Natural killer cell (primary cell): ENCODE measurements at regions not wholly inside any gene's neighbourhood (a gene's known extent, or its start where the extent isn't known, plus 50 kb on each side); places are given as distances from the start of the nearest gene placed in this dataset.

ENCODE experiments used
- ATAC-seq, 3 donors: fragments of 150-1000 bp in 2 of 3; fragments of 200-7000 bp in 1 of 3; cut with Tn5 transposase; 1 replicate in 1 of 3; 2 replicates in 2 of 3; pipeline ENCODE4 v1.10.0; 2021; ENCODE audit warnings: mild to moderate bottlenecking in 2 of 3, moderate library complexity in 2 of 3
- DNase-seq, 2 donors: peaks; one replicate each; pipeline versions ENCODE4 v3.0.0 to v3.0.0-alpha.2; 2013 to 2021; ENCODE audit warnings: mixed read lengths in 1 of 2
- H3K27ac ChIP-seq: one replicate; pipeline ENCODE4 v1.5.1; 2013; ENCODE audit warnings: mild to moderate bottlenecking, low read length
- H3K27me3 ChIP-seq: one replicate; pipeline ENCODE4 v1.6.1; 2013; ENCODE audit warnings: low read length; ENCODE audit not compliant: control insufficient read depth, insufficient read depth
- H3K36me3 ChIP-seq: one replicate; pipeline ENCODE4 v1.6.1; 2013; ENCODE audit warnings: low read length; ENCODE audit not compliant: control insufficient read depth, insufficient read depth
- H3K4me1 ChIP-seq: one replicate; pipeline ENCODE4 v1.6.1; 2013; ENCODE audit warnings: low read length; ENCODE audit not compliant: control insufficient read depth, insufficient read depth
- H3K4me3 ChIP-seq: one replicate; pipeline ENCODE4 v1.5.1; 2013; ENCODE audit warnings: low read length
- H3K9me3 ChIP-seq: one replicate; pipeline ENCODE4 v1.6.1; 2013; ENCODE audit warnings: low read length; ENCODE audit not compliant: control insufficient read depth, insufficient read depth
- H3K27ac Mint-ChIP-seq, 2 donors: one replicate each; pipeline ENCODE4 v1.8.0; 2022; ENCODE audit warnings: mild to moderate bottlenecking in 2 of 2, mixed read lengths in 2 of 2, moderate library complexity in 1 of 2
- H3K27me3 Mint-ChIP-seq, 2 donors: one replicate each; pipeline ENCODE4 v1.8.0; 2022; ENCODE audit warnings: low read depth in 2 of 2, mixed read lengths in 2 of 2
- H3K36me3 Mint-ChIP-seq: one replicate; pipeline ENCODE4 v1.8.0; 2022; ENCODE audit warnings: mixed read lengths
- H3K4me1 Mint-ChIP-seq, 2 donors: one replicate each; pipeline ENCODE4 v1.8.0; 2022; ENCODE audit warnings: mixed read lengths in 2 of 2
- H3K4me3 Mint-ChIP-seq: one replicate; pipeline ENCODE4 v1.8.0; 2022; ENCODE audit warnings: mild to moderate bottlenecking, moderate library complexity, mixed read lengths
- H3K9me3 Mint-ChIP-seq, 2 donors: one replicate each; pipeline ENCODE4 v1.8.0; 2022; ENCODE audit warnings: mixed read lengths in 2 of 2
- WGBS: methylation state at CpG from one replicate; pipeline ENCODE4 v1.1.7; 2013; ENCODE audit warnings: missing lambda C conversion rate; ENCODE audit not compliant: insufficient coverage; 5-methylcytosine and 5-hydroxymethylcytosine counted together
- intact Hi-C: fragments of 100-400 bp; cut with micrococcal nuclease; formaldehyde crosslinking; loops from one replicate; pipeline ENCODE4 v1.14.2; 2022
- TF ChIP-seq, protein P1 (sequence below): fragments of 200-600 bp; IDR thresholded peaks from one replicate; pipeline ENCODE4 v1.8.0; 2022; ENCODE audit warnings: antibody characterized with exemption

DNA sequence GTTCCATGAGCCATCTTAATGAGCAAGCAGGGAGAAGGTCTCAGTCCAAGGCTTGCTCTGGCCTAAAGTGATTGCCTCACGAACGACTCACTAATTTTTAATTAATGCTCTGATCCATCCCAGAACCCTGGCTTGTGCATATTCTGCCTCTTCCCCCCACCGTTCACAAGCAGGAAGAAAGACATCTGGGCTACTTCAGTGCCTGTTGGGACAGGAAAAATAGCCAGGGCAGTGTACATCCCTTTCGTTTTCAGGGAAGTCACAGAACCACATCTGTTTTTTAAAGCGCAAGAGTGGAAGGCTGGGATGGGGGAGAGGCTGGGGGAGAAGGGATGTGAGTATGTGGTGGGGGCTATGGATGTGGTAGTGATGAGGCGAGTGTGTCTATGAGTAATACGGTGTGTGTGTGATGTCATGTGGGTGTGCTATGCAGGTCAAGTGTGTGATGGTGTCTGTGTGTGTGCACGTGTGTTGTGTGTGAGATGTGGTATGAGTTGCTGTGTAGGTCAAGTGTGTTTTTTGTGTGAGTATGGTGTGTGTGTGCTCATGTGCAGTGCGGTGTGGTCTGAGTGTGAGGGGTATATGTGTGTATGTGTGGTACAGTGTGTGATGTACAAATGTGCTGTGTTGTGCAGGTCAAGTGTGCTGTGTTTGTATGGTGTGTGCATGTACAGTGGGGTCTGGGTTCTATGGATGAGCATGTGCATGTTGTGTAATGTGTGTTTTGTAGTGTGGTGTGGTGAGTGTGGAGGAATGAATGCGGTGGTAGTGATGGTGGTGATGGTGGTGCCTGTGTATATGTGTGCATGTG is 64.9 kb upstream of the SYT6 start:
- Mint-ChIP-seq H3K36me3 (no peaks in the 10 kb centered on the region), H3K27ac (peak overlapping the region in 1 of 2 donors; percentile 60), H3K4me3 (peak overlapping the region; percentile 26), H3K9me3 (no peaks in the 10 kb centered on the region), H3K4me1 (peaks cover 7 to 9% of the 10 kb centered on the region in 2 donors), H3K27me3 (no peaks in the 10 kb centered on the region)
- TF ChIP-seq, protein P1, sequence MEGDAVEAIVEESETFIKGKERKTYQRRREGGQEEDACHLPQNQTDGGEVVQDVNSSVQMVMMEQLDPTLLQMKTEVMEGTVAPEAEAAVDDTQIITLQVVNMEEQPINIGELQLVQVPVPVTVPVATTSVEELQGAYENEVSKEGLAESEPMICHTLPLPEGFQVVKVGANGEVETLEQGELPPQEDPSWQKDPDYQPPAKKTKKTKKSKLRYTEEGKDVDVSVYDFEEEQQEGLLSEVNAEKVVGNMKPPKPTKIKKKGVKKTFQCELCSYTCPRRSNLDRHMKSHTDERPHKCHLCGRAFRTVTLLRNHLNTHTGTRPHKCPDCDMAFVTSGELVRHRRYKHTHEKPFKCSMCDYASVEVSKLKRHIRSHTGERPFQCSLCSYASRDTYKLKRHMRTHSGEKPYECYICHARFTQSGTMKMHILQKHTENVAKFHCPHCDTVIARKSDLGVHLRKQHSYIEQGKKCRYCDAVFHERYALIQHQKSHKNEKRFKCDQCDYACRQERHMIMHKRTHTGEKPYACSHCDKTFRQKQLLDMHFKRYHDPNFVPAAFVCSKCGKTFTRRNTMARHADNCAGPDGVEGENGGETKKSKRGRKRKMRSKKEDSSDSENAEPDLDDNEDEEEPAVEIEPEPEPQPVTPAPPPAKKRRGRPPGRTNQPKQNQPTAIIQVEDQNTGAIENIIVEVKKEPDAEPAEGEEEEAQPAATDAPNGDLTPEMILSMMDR: no peak
- DNase-seq (no peak), ATAC-seq (peak; percentile 21 to 68 (median 50))
- H3K4me1 ChIP-seq: peaks cover 3% of the 10 kb centered on the region
- no peaks in the 10 kb centered on the region for H3K9me3 ChIP-seq
- H3K27ac ChIP-seq: no peak overlapping the region
- 78% methylated on average over 10 of the region's 10 CpGs for WGBS
- H3K4me3 ChIP-seq: no peak overlapping the region
- H3K27me3 ChIP-seq: peaks cover 2% of the 10 kb centered on the region
- no peaks in the 10 kb centered on the region for H3K36me3 ChIP-seq
- intact Hi-C loops: no loop called here

- Histone ChIP-seq H3K9me3 (no peaks in the 10 kb centered on the region), H3K4me3 (no peak overlapping the region), H3K27me3 (peaks cover 5% of the 10 kb centered on the region), H3K4me1 (peaks cover 3% of the 10 kb centered on the region), H3K27ac (no peak overlapping the region), H3K36me3 (no peaks in the 10 kb centered on the region)
- H3K9me3 Mint-ChIP-seq: no peaks in the 10 kb centered on the region
- peaks cover 5 to 6% of the 10 kb centered on the region in 2 donors for H3K27me3 Mint-ChIP-seq
- intact Hi-C loops: no loop called here
- H3K4me3 Mint-ChIP-seq: no peak overlapping the region
- H3K36me3 Mint-ChIP-seq: no peaks in the 10 kb centered on the region
- TF ChIP-seq, protein P1: no peak
- no peak overlapping the region for H3K27ac Mint-ChIP-seq
- DNase-seq: no peak
- no peak for ATAC-seq
- WGBS: 82% methylated on average over 9 of the region's 11 CpGs
- H3K4me1 Mint-ChIP-seq: peaks cover 7 to 9% of the 10 kb centered on the region in 2 donors
Observed at GRCh38 chr1:114216431-114217173, 62.9 kb upstream of the SYT6 start.

DNA sequence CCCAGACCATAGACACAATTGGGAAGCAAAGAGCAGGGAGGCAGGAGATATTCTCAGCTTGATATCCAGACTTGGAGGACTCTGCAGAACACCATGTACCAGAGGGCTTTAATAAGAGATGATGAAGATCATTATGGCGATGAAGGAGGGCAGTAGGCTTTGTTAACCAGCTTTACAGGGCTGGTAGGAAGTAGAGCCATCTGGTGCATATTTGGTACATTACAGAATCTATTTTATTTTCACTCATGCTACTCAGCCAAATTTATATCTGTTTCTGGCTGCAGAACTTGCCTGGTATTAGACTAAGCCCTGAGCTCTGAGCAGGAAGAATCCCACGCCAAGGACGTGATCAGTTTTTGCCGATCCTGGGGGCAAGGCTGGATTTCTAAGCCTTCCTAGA is 61.8 kb upstream of the SYT6 start:
- H3K36me3 Mint-ChIP-seq: no peaks in the 10 kb centered on the region
- peaks cover 7 to 9% of the 10 kb centered on the region in 2 donors for H3K4me1 Mint-ChIP-seq
- 93% methylated on average over 4 of the region's 4 CpGs for WGBS
- H3K4me3 ChIP-seq: no peak overlapping the region
- H3K9me3 Mint-ChIP-seq: no peaks in the 10 kb centered on the region
- ATAC-seq (no peak), DNase-seq (no peak)
- H3K4me3 Mint-ChIP-seq: no peak overlapping the region
- H3K9me3 ChIP-seq: no peaks in the 10 kb centered on the region
- H3K27me3 ChIP-seq: peaks cover 13% of the 10 kb centered on the region
- H3K36me3 ChIP-seq: no peaks in the 10 kb centered on the region
- TF ChIP-seq, protein P1: no peak
- H3K27me3 Mint-ChIP-seq: peaks cover 5 to 18% of the 10 kb centered on the region in 2 donors
- H3K4me1 ChIP-seq: peaks cover 3% of the 10 kb centered on the region
- intact Hi-C loops: no loop called here
- no peak overlapping the region for H3K27ac ChIP-seq
- no peak overlapping the region for H3K27ac Mint-ChIP-seq
